AG09319 (cell line): ENCODE measurements at regions not wholly inside any gene's neighbourhood (a gene's known extent, or its start where the extent isn't known, plus 50 kb on each side); places are given as distances from the start of the nearest gene placed in this dataset.
A peak's percentile ranks its signal among the peaks of the same experiment; 100 is the strongest.
"Not testable (repeated sequence)": the region's sequence is repeated elsewhere in the genome, so short reads cannot be mapped to it uniquely, and the experiment has no call there.

Experiments used
- DNase-seq: peaks from one replicate; pipeline ENCODE4 v3.0.0-alpha.2; 2010; ENCODE audit warnings: low read depth; ENCODE audit errors: extremely low read depth
- CTCF ChIP-seq: IDR thresholded peaks from 2 replicates; pipeline ENCODE4 v1.5.1; 2011; ENCODE audit warnings: low read depth, mild to moderate bottlenecking, inconsistent platforms, low read length, moderate library complexity

- no peak for DNase-seq
- no peak for TF ChIP-seq CTCF
Measured at GRCh38 chr3:178343433-178344038, 192.7 kb upstream of the KCNMB2 start.

- TF ChIP-seq CTCF: no peak
- DNase-seq: no peak
Measured at GRCh38 chr3:178345944-178346343, 190.3 kb upstream of the KCNMB2 start.

- DNase-seq: not testable (repeated sequence)
Measured at GRCh38 chr3:178348561-178349217, 187.5 kb upstream of the KCNMB2 start.

GRCh38 chr3:178349218-178349596 is 187.0 kb upstream of the KCNMB2 start:
- not testable (repeated sequence) for DNase-seq

- no peak for TF ChIP-seq CTCF
- DNase-seq: no peak
Measured at GRCh38 chr3:178350763-178351162, 185.5 kb upstream of the KCNMB2 start.

GRCh38 chr3:178352326-178353005 is 183.8 kb upstream of the KCNMB2 start:
- TF ChIP-seq CTCF: no peak
- peak; percentile 82 for DNase-seq

GRCh38 chr3:178353006-178353694 is 183.1 kb upstream of the KCNMB2 start:
- peak; percentile 30 for DNase-seq
- TF ChIP-seq CTCF: no peak

- TF ChIP-seq CTCF: no peak
- DNase-seq: no peak
Measured at GRCh38 chr3:178359728-178360127, 176.5 kb upstream of the KCNMB2 start.

GRCh38 chr3:178363048-178363447 is 173.2 kb upstream of the KCNMB2 start:
- not testable (repeated sequence) for DNase-seq
